C1 segment of cervical spinal cord (tissue), 14 donors: ENCODE measurements at regions not wholly inside any gene's neighbourhood (a gene's known extent, or its start where the extent isn't known, plus 50 kb on each side); places are given as distances from the start of the nearest gene placed in this dataset.

Experiments
- DNase-seq, 14 donors: peaks; one replicate each; lab custom pipeline; 2025; lab: John Stamatoyannopoulos, UW

DNA sequence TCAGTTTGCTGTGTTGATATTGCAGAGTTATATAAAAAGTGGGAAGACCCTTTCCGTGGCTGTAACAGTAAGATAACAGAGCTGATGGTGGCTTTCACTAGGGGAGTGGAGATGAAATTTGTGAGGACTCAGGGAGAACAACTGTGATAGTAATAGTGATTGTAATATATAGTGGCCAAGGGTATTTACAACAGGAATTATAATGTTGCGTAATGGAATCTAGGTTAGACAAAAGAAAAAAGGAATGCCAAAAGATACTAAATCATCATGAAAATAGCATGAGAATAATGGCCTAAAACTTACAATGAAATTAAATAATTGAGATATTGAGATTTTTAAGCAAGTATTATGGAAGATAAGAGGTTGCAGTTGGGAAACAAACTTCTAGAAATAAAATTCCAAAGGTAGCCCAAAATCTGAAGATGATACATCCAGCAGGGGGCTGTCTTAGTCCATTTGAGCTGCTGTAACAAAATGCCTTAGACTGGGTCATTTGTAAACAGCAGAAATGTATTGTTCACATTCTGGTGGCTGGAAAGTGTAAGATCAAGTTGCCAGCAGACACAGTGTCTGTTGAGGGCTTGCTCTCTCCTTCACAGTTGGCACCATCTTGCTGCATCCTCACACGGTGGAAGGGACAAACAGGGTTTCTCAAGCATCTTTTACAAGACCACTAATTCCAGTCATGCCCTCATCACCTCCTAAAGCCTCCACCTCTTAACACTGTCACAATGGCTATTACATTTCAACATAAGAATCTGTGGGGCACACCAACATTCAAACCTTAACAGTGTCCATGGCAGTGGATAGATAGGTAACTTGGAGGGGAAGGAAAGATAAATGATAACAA is 711.2 kb downstream of the MRPL39 start:
- peak in 1 of 14 donors; percentile 1 for DNase-seq

DNA sequence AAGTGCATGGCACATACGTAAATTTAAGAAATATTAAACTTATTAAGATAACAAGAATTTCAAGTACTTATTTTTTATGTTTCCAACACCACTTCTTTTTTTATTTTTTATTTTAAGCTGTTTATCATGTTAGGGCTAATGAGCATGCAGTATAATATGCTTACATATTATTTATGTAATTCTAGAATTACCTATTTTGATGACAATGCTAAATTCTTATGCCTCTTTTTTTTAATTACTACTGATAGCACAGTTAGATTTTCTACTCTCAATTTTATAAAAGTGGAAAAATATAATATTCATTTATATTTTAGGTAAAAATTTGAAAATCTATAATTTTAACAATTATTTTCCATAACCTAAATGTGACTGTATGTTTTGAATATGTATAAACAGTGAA is 713.0 kb downstream of the MRPL39 start:
- DNase-seq = no peak

DNA sequence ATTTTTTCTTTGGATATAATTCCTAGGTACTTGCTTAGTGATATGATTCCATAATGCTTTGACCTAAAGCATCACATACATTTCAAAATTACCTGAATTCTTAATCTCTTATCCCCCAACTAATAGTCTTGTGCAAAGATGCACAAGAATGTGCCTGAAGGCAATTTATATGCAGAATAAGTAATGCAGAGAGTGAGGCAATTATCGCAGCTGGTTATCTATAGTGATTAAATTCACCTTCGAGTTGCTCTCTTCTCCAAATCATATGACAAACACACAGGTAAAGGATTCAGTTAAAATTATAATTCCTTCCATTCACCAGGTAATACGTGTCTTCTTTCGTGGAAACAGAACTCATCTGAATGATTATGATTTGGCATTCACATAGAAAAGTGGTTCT is 717.3 kb downstream of the MRPL39 start:
- DNase-seq = no peak

DNA sequence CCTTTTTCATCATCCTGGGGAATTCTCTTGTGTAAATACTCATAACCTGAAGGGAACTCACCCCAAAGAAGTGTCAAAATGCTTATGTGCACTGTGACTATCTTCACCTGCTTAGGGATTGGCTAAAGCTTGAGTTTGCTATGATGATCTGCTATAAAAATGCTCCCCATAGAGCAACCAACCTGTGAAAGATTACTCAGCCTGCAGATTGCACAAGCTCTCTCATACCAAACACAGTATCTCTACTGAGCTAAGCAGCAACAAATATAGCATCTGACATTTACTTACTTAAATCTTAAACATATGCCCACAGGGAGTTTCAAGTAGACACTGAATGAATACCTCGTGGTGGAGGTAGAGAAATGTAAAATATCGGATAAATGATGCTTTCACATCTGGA is 725.8 kb downstream of the MRPL39 start:
- DNase-seq = no peak

DNA sequence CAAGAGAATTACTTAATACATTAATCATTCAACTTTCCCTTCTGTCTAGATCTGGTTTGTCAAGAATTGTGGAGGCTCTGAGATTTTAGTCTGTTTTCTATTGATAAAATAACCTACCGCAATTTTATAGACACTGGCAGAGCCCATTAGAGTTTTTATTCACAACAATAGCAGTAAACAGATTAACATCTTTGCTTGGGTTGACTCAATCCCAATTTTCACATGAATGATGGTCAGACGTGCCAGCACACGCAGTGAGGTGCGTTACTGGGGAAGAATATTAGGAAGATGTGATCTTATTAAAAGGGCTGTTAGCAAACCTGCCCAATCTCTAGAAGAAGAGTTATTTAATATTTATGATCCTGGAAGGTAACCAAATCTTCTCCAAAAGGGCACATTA is 736.6 kb downstream of the MRPL39 start:
- no peak for DNase-seq

DNA sequence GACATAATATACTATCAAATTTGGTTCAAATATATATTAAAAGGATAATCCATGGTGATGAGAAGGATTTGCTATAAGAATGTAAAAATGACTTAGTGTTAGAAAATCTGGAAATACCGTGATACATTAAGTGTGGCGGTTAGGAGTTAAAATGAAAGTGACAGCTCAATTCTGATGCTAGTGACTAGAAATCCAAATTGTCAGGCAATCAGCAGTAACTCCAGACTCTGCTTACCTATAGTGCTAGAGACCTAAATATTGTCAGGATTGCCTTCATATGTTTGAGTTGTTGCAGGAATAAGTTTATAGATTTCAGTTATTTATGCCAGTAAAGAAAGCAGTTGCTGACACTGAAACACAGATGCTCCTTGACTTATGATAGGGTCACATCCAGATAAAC is 737.4 kb downstream of the MRPL39 start:
- DNase-seq = no peak

DNA sequence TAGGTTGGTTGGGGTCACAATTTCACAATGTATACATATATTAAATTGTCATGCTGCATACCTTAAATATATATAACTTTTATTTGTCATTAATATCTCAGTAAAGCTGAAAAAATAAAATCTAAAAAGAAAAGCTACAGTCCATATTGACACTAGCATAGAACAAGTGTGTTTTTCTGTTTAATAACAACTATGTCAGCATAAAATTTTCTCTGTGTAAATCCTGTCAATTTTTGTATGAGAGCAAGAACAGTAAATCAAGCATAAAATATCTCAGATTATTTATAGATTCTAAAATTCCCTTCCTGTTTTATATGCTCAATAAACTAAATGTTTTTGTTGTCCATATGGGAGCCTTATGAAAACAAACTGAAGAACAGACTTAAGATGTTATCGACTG is 739.2 kb downstream of the MRPL39 start:
- no peak for DNase-seq

DNA sequence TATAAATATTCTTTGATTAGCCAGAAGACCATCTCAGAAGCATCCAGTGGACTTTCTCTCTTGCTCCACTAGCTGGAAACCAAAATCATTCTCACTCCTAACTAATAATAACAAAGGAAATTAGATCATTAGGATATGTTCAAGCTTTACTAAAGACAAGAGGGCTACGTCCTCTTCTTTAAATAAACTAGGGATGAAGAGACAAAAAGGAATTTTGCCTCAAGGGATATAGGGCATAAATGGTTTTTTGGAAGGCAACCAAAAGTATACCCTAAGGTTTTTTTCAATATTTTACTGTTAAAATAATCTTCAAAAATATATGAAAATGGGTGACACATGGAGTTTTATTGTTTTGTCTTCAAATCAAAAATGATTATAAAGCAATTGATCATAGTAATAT is 745.8 kb downstream of the MRPL39 start:
- peak in 1 of 14 donors; percentile 1 for DNase-seq

DNA sequence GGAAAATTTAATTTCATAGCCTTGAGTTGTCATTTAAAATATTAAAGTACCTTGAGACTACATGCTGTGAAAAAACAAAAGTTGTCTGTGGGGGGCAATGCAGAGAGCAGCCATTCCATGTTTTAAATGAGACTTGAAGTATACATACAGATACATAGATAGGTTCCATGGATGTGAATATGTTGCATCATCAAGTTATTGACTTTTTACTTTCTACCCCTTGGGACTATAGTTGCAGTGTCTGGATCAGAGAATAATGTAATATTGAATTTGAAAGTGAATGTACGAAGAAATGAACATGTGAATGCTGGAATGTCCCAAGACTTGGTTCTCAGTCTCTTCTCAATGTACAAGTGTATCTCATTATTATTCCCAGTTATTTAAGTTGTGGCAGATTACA is 751.0 kb downstream of the MRPL39 start:
- DNase-seq = no peak

DNA sequence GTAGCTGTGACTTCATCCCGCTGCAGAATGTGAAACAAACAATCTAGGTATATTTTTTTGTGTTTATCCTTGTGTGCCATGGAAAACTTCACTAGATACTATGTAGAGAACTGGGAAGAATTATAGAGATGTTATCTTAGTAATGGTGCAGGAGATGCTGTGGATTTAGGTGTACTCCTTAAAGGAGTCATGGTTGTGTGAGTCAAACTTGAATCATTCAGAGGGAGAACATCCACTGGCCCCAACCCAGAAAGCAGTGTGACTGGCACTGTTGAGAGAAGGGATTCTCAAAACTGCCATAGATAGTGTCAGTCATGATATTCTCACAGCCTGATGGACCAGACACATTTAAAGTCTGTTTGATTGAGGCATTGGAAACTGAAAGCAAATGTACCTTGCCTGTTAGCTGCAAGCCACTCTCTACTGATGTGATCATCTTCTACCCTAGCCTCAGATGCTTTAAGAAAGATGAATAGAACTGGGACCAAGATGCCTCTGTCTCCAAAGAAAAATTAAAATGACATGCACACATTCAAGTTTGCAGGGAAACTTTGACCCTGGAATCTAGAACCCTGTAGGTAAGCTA is 754.6 kb downstream of the MRPL39 start:
- DNase-seq = no peak

DNA sequence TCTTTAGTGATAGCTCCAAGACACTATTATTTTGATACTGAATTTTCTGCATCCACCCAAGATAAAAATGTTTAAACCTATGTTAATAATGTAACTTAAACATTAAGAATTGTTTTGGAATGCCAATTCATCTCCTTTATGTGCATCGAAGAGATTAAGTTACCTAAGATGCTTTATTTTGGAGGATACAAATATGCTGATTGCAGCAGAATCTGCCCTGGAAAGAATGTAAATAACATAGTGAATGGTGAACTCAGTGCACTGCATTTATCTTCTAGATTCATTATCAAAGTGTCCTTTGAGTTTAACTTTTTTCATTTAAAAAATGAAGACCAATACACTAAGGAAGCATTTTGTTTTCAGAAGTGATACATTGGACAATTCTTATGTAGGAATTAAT is 757.2 kb downstream of the MRPL39 start:
- no peak for DNase-seq

DNA sequence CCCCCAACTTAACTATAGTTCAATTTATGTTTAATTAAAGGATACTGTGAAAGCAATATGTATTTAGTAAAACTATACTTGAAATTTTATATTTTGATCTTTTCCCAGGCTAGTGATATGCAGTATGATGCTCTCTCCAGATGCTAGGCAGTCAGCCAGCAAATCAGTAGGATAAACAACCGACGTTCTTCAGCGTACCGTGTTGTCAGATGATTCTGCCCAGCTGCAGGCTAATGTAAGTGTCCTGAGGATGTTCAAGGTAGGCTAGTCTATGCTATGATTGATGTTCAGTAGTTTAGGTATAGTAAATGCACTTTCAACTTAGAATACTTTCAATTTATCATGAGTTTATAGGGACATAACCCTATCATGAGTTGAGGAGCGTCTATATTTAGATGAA is 762.6 kb downstream of the MRPL39 start:
- no peak for DNase-seq

DNA sequence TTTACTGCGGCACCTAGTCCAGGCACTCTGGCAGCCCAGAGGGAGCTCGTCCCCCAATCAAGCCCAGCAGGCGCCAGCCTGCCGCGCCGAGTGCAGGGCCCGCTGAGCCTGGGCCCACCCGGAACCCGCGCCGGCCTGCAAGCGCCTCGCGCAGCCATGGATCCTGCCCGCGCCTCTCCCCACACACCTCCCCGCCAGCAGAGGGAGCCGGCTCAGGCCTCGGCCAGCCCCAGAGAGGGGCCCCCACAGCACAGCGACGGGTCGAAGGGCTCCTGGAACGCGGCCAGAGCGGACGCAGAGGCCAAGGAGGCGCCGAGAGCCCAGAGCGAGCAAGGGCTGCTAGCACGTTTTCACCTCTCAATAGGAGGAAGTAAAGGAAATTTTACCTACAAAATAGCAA is 767.0 kb downstream of the MRPL39 start:
- DNase-seq = no peak

DNA sequence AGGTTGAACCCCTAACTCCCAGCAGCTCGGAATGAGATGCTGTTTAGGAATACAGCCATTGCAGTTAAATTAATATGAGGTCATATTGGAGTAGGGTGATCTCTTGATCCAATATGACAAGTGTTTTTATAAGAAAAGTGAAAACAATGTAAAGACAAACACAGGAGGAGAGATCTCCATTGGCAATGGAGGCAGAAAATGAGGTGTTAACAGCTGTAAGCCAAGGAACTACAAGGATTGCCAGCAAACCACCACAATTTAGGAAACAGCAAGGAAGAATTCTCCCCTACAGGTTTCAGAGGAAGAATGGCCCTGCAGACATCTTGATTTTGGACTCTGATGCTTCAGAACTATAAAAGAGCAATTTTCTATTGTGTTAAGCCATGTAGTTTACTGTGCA is 774.3 kb downstream of the MRPL39 start:
- DNase-seq = no peak

DNA sequence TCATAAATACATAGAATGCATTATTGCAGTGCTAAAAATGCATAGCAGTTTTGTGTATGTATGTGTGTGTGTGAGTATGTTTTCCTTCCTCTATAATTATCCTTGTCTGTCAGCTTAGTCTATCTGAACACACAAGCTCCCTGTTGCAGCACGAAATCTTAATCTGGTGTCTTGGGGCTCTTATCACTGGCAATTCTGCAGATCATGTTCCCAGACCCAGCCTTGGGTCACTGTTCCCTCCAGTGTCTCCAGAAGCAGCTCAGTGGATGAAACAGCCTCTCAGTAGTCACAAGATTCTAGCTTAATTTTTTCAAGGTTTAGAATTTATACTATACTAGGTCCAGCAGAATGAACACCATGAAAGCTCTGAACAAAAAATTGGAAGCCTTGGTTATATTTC is 777.9 kb downstream of the MRPL39 start:
- DNase-seq = no peak

DNA sequence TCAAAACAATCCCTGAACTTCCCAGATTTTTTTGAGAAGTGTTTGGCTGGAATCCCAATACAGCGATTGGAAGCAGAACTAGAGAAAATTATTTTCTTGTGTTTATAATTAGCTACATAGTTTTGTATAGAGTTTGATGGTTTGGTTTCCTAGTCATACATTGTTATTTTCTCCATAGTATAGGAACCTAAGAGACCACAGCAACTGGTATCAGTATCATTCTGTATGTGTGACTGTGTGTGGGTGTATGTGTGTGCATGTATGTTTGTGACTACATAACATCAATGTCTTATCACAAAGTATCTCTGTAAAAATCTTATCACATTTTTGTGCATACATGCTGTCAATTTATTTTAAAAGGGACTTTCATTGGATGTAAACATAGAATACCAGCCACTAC is 780.5 kb downstream of the MRPL39 start:
- DNase-seq = no peak

DNA sequence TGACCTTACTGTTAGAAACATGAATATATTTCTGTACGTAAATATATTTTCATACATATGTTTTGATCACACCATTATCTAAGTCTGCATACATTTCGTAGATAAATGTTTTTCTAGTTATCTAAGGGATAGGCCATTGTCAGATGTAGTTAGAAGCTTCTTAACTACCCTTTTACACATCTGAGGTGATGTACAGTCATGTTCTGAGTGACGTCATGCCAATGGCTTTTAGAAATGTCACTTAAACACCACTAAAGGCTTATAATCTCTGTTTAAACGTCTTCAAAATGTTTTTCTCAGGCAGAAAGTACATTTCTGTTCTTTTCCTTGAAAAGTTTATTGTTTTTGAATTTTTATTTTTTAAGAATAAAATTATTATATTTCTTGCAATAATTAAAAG is 781.9 kb downstream of the MRPL39 start:
- DNase-seq = no peak

DNA sequence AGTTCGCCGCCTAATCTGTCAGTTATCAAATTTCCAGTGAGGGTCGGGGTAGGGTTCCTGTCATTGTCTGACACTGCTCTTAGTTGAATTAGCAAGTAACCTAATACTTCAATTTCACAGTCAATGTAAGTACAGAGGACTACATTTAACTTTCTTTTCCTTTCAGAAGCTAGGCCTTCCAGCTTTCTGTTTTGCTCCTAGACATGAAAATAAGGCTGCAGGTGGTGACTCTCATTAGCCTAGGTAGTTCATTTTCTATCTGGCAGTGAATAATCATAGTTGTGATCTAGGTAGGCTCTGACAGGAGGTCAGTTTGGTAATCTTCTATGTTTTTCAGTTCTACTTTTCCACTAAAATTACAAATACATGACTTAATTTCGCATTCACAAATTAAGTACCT is 783.1 kb downstream of the MRPL39 start:
- no peak for DNase-seq

DNA sequence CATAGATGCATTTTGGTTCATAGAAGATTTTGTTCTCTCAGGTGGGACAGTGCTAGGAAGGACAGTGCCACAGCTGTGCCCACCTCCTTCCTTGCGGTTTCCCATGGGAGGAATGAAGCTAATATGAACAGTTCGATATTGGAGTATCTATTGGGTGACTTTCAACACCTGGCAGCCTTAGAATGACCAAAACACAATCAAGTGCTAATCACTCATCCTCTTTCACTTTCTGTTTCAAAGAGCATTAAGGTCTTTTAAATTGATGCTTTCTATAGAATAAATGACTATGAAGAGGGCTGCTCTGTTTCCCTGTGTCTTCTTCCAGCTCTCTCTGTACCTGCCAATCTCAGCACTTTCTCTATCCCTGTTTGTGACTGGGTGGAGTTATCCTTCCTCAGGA is 784.0 kb downstream of the MRPL39 start:
- DNase-seq = no peak

DNA sequence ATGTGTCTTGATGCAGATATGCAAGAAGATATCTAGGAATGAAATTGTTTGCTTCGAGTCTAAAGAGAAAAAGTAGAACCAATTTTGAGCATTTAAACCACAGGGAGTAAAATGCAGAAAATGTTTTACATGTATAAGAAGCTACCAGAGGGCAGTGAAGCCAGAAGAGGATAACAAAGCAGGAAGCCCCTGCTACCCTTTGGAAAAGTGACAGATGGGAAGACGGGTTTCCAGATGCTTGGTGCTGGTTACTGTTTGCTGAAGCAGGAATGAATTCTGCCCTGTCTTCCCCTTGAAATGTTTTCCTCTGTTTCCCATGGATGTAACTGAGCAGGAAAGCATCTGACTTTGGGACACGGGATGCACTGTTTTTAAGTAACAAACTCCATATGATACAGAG is 822.2 kb downstream of the MRPL39 start:
- no peak for DNase-seq

DNA sequence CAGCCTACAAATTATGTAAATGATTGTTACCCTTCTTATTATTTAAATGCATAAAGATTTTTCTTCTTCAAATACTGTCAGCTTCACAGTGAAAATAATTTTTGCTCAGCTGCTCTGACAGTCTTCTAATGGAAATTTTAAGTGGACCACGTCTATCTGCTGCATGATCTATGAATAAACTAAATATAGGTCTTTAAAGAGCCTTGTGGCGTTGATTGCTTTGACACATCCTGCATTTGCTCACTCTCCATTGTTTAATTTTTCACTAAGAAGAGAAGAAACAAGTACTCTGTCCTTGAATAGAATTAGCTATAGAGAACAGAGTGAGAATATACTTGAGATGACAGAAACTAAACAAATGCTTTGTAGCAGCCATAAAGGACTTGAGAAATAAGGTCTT is 826.1 kb downstream of the MRPL39 start:
- no peak for DNase-seq

DNA sequence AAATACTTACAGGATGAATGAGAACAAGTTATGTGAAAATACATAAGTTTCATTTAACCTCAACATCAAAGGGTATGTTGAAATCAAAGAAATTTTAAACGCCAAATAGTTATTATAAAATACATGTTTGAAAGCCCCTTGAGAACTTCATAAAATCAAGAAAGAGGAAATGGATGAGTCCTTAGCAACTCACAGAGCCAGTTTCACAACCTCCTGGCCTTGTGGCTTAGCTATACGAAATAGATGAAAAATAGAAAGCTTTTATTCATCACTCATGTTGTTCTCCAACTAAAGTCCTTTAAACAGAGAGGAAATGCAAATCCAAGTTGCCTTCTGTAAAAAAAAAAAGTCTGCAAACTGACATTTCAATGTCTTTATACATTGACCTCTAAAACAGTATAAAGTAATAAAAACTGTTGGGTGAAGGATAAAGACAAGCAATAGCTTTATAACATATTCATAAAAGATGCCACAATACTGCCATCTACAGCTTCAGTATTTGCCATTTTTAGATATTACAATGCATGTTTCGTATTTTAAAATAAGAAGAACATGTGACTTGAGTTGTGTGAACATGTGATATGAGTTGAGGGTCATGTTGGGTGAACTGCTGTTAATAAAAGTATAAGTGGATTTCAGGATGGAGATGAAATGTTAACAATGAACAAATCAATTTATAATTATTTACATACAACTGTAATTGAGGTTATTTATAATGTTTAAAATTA is 847.8 kb downstream of the MRPL39 start:
- no peak for DNase-seq

DNA sequence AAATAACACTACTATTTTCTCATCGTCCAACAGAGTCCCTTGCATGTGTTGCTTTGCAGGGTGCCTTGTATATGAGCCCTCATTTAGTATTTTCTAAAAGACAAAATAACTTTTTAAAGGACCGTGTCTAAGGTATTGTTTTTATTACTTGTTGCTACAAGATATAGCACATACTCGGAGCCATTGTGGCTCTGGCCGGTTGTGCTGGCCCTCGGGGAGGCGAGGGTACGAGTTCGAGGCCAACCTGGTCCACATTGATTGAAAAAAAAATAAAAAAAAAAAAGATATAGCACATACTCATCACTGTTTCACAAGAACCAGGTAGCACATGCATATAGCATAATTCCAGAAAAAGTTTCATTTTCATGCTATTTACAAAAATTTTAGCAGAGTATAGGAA is 869.2 kb downstream of the MRPL39 start:
- DNase-seq = no peak
